K562 (cell line): ENCODE measurements at regions not wholly inside any gene's neighbourhood (a gene's known extent, or its start where the extent isn't known, plus 50 kb on each side); places are given as distances from the start of the nearest gene placed in this dataset.

Experiments
- ATAC-seq: fragments of 200-7000 bp; cut with Tn5 transposase; 3 replicates; pipeline ENCODE4 v1.9.1; 2020; ENCODE audit warnings: moderate library complexity
- BruUV-seq: library from RNA; stranded (reverse); fragments of 400-500 nt; replicated peaks from 2 replicates; lab custom pipeline; 2021; lab: Mats Ljungman, UMichigan
- CTCF ChIA-PET: fragments of 300-600 bp; formaldehyde crosslinking; extraction: SDS; loops from one replicate; lab custom pipeline; 2021; ENCODE audit warnings: low intra/inter-chr PET ratio; lab: Yijun Ruan, JAX
- POLR2A ChIA-PET: fragments of 300-600, 350-650 bp; sonication (Branson Sonifier 250); formaldehyde crosslinking; extraction: SDS; loops from one replicate; lab custom pipeline; 2021; ENCODE audit warnings: antibody characterized with exemption, inconsistent platforms; lab: Yijun Ruan, JAX
- DNase-seq, 4 experiments: peaks; one replicate each; pipeline versions ENCODE4 v3.0.0 to v3.0.0-alpha.2; 2011 to 2018; ENCODE audit warnings: low spot score in 3 of 4, mixed read lengths in 3 of 4; ENCODE audit errors: extremely low read depth in 1 of 4
- FAIRE-seq: peaks from 2 replicates; lab custom pipeline; 2011; peaks lifted over from hg19 to GRCh38; lab: Jason Lieb, UNC
- H2AFZ ChIP-seq: 2 replicates; pipeline ENCODE4 v1.6.0; 2011; ENCODE audit warnings: low read depth, low read length, control low read depth, inconsistent platforms
- H3K27ac ChIP-seq: fragments of 200-600 bp; 3 replicates; pipeline ENCODE4 v1.8.0; 2011; ENCODE audit warnings: low read depth, mild to moderate bottlenecking, control low read depth, inconsistent platforms, low read length, moderate library complexity, mixed read lengths; ENCODE audit errors: extremely low read depth
- H3K27me3 ChIP-seq, 2 experiments: fragments of 300-600 bp in 1 of 2; 2 replicates in 1 of 2; 3 replicates in 1 of 2; pipeline versions ENCODE4 v1.6.0 to v1.8.0; 2011; ENCODE audit warnings: inconsistent platforms in 2 of 2, low read length in 2 of 2, mild to moderate bottlenecking in 1 of 2, mixed read lengths in 1 of 2, moderate library complexity in 1 of 2; ENCODE audit not compliant: control insufficient read depth in 2 of 2, insufficient read depth in 2 of 2
- H3K36me3 ChIP-seq: fragments of 300-600 bp; 3 replicates; pipeline ENCODE4 v1.8.0; 2011; ENCODE audit warnings: mild to moderate bottlenecking, low read length, inconsistent platforms; ENCODE audit not compliant: control insufficient read depth, insufficient read depth
- H3K4me1 ChIP-seq, 2 experiments: fragments of 200-600 bp in 1 of 2; replicated peaks in 1 of 2; 2 replicates in 1 of 2; 3 replicates in 1 of 2; pipeline versions ENCODE4 v1.5.1 to v1.8.0; 2011; ENCODE audit warnings: inconsistent platforms in 2 of 2, low read length in 2 of 2, mild to moderate bottlenecking in 1 of 2, mixed read lengths in 1 of 2, moderate library complexity in 1 of 2; ENCODE audit not compliant: control insufficient read depth in 2 of 2, insufficient read depth in 2 of 2
- H3K4me2 ChIP-seq: 2 replicates; pipeline ENCODE4 v1.6.1; 2011; ENCODE audit warnings: low read length, control low read depth, inconsistent platforms, mixed read lengths; ENCODE audit not compliant: insufficient read depth
- H3K4me3 ChIP-seq: fragments of 200-600 bp; sonication (generic), shearing (Covaris generic); 2 replicates; pipeline ENCODE4 v1.5.1; 2016; ENCODE audit warnings: control low read depth, inconsistent platforms
- H3K79me2 ChIP-seq: fragments of 200-600 bp; 3 replicates; pipeline ENCODE4 v1.8.0; 2011; ENCODE audit warnings: low read length, inconsistent platforms; ENCODE audit not compliant: control insufficient read depth, insufficient read depth
- H3K9ac ChIP-seq, 2 experiments: 2 replicates each; pipeline versions ENCODE4 v1.6.0 to v1.6.1; 2011; ENCODE audit warnings: low read depth in 2 of 2, low read length in 2 of 2, control low read depth in 1 of 2, inconsistent platforms in 1 of 2, mild to moderate bottlenecking in 1 of 2, mixed read lengths in 1 of 2; ENCODE audit not compliant: insufficient read depth in 1 of 2
- H3K9me1 ChIP-seq: one replicate; pipeline ENCODE4 v1.6.0; 2011; ENCODE audit warnings: inconsistent platforms, mild to moderate bottlenecking, low read length, moderate library complexity; ENCODE audit not compliant: control insufficient read depth, insufficient read depth
- H3K9me3 ChIP-seq: replicated peaks from 2 replicates; pipeline ENCODE4 v1.5.1; 2011; ENCODE audit warnings: low read depth, low read length, inconsistent platforms; ENCODE audit not compliant: control insufficient read depth, insufficient read depth
- H4K20me1 ChIP-seq: replicated peaks from 2 replicates; pipeline ENCODE4 v1.6.1; 2011; ENCODE audit warnings: low read length, inconsistent platforms, mixed read lengths; ENCODE audit not compliant: control insufficient read depth, insufficient read depth
- ATF6 ChIP-seq: sonication (generic); formaldehyde crosslinking; IDR thresholded peaks from 2 replicates; pipeline ENCODE4 v1.4.0; 2020; ENCODE audit warnings: mild to moderate bottlenecking, missing genetic modification reagents
- CHD4 ChIP-seq: fragments of 200-600 bp; sonication (generic); IDR thresholded peaks from 3 replicates; pipeline ENCODE4 v1.6.1; 2012; ENCODE audit warnings: low read depth, mild to moderate bottlenecking, mixed read lengths, low read length, inconsistent platforms; ENCODE audit not compliant: insufficient read depth, insufficient replicate concordance, poor library complexity, severe bottlenecking
- CTCFL ChIP-seq: IDR thresholded peaks from 2 replicates; pipeline ENCODE4 v1.6.1; 2011; ENCODE audit warnings: borderline replicate concordance, low read depth, mild to moderate bottlenecking, moderate library complexity, low read length; ENCODE audit not compliant: insufficient read depth, poor library complexity, severe bottlenecking
- EP400 ChIP-seq: fragments of 450-650 bp; IDR thresholded peaks from 2 replicates; pipeline ENCODE4 v1.6.1; 2017; ENCODE audit warnings: antibody characterized with exemption, mild to moderate bottlenecking, moderate library complexity
- EZH2 ChIP-seq: IDR thresholded peaks from 2 replicates; pipeline ENCODE4 v1.6.1; 2012; ENCODE audit warnings: low read depth, mild to moderate bottlenecking, inconsistent platforms, low read length, borderline replicate concordance
- HDAC3 ChIP-seq: fragments of 450-650 bp; IDR thresholded peaks from 2 replicates; pipeline ENCODE4 v1.6.1; 2018; ENCODE audit warnings: borderline replicate concordance, mild to moderate bottlenecking, moderate library complexity; ENCODE audit not compliant: partially characterized antibody
- KDM1A ChIP-seq, 2 experiments: fragments of 450-650 bp; IDR thresholded peaks; 2 replicates each; pipeline ENCODE4 v1.6.1; 2016; ENCODE audit warnings: mild to moderate bottlenecking in 2 of 2
- NR2F6 ChIP-seq: fragments of 450-650 bp; formaldehyde crosslinking; IDR thresholded peaks from 2 replicates; pipeline ENCODE4 v1.4.0; 2020; ENCODE audit warnings: mild to moderate bottlenecking
- RAD51 ChIP-seq: fragments of 450-650 bp; IDR thresholded peaks from 2 replicates; pipeline ENCODE4 v1.7.1; 2016; ENCODE audit warnings: low read depth, mild to moderate bottlenecking, borderline replicate concordance
- RFX1 ChIP-seq: fragments of 450-650 bp; IDR thresholded peaks from 2 replicates; pipeline ENCODE4 v1.6.1; 2016; ENCODE audit warnings: mild to moderate bottlenecking, moderate library complexity
- RFX5 ChIP-seq: IDR thresholded peaks from 2 replicates; pipeline ENCODE4 v1.6.1; 2011; ENCODE audit warnings: low read depth, mild to moderate bottlenecking, improper control_type of control experiment, low read length
- RUNX1 ChIP-seq: sonication (generic); IDR thresholded peaks from 2 replicates; pipeline ENCODE4 v1.6.1; 2016; ENCODE audit warnings: antibody characterized with exemption, low read depth
- ZFP36 ChIP-seq: fragments of 150-350 bp; IDR thresholded peaks from 2 replicates; pipeline ENCODE4 v1.6.1; 2018; ENCODE audit warnings: low read length, low read depth; ENCODE audit not compliant: partially characterized antibody
- ZNF175 ChIP-seq: fragments of 200-800 bp; sonication (Bioruptor generic); IDR thresholded peaks from 2 replicates; pipeline ENCODE4 v1.6.1; 2016; ENCODE audit warnings: low read depth, mild to moderate bottlenecking, missing genetic modification characterization, missing compliant biosample characterization
- ZNF224 ChIP-seq: sonication (generic); formaldehyde crosslinking; IDR thresholded peaks from 2 replicates; pipeline ENCODE4 v1.8.0; 2022; ENCODE audit warnings: mild to moderate bottlenecking, missing genetic modification reagents
- ZNF232 ChIP-seq: sonication (generic); formaldehyde crosslinking; IDR thresholded peaks from 2 replicates; pipeline ENCODE4 v1.8.0; 2022; ENCODE audit warnings: mild to moderate bottlenecking, missing genetic modification reagents
- ZNF282 ChIP-seq: sonication (generic); formaldehyde crosslinking; IDR thresholded peaks from 2 replicates; pipeline ENCODE4 v1.8.1; 2023; ENCODE audit warnings: missing genetic modification reagents
- ZNF589 ChIP-seq: fragments of 200-800 bp; sonication (Bioruptor generic); IDR thresholded peaks from 2 replicates; pipeline ENCODE4 v1.6.1; 2016; ENCODE audit warnings: low read depth, missing genetic modification characterization, missing compliant biosample characterization
- WGBS: fragments of 100-300 bp; shearing (Covaris generic); methylation state at CpG from one replicate; pipeline ENCODE4 v1.1.6; 2016; ENCODE audit warnings: low coverage, mixed read lengths; ENCODE audit not compliant: insufficient coverage; ENCODE audit errors: missing lambda C conversion rate; 5-methylcytosine and 5-hydroxymethylcytosine counted together
- in situ Hi-C: fragments of 300-500 bp; cut with MboI; formaldehyde crosslinking; loops from 4 replicates; pipeline ENCODE4 v1.15.0; 2018; ENCODE audit warnings: inconsistent platforms, mixed read lengths
- intact Hi-C: fragments of 100-400 bp; cut with micrococcal nuclease; formaldehyde crosslinking; loops from 2 replicates; pipeline ENCODE4 v1.14.2; 2022

DNA sequence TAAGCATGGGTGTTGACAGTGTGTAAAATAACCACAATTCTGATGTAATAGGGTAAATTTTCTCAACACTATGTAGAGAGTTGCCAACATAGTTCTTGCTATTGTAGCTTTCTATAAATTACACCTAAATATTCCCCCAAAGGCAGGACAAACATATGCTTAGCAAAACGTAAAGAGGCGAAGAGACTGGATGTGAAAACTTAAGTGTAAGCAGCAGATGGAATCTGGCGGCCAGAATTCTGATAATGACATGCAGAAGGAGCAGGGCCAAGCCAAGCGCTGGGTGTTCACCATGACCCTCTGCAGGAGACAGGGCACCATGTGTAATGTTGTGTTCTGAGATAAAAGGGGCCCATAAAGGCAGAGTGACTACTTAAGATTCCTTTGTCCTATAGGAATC, 105.2 kb upstream of the ZNF521 start:
- no peak for FAIRE-seq
- TF ChIP-seq KDM1A (IDR thresholded peaks at IDR 0.05) (no peak), RAD51 (no peak), NR2F6 (CRISPR knock-in tag) (no peak), ZNF282 (no peak), CTCFL (no peak), ATF6 (no peak), ZFP36 (no peak), RFX1 (no peak), ZNF224 (no peak), EP400 (no peak), ZNF175 (CRISPR knock-in tag) (no peak), ZNF589 (CRISPR knock-in tag) (no peak), RUNX1 (no peak), RFX5 (no peak), EZH2 (no peak), ZNF232 (CRISPR knock-in tag) (no peak), CHD4 (no peak), HDAC3 (no peak)
- TF ChIP-seq, all 486 proteins: peak for 0
- H3K9me1 ChIP-seq: no peaks in the 10 kb centered on the region
- H4K20me1 ChIP-seq: no peaks in the 10 kb centered on the region
- H3K79me2 ChIP-seq: no peaks in the 10 kb centered on the region
- no peaks in the 10 kb centered on the region for H3K9me3 ChIP-seq
- H3K27me3 ChIP-seq: no peaks in the 10 kb centered on the region
- no peak overlapping the region for H3K27ac ChIP-seq
- no TSS peak for BruUV-seq
- H3K9ac ChIP-seq: no peak overlapping the region
- no peaks in the 10 kb centered on the region for H3K36me3 ChIP-seq
- POLR2A ChIA-PET: no interaction called here
- no peak overlapping the region for H2AFZ ChIP-seq
- WGBS: 3% methylated on average over 4 of the region's 4 CpGs
- intact Hi-C loops (no loop called here), in situ Hi-C loops (no loop called here)
- H3K4me1 ChIP-seq: no peaks in the 10 kb centered on the region
- H3K4me2 ChIP-seq: no peak overlapping the region
- ATAC-seq (no peak), DNase-seq (no peak)
- CTCF ChIA-PET: no interaction called here
- no peak overlapping the region for H3K4me3 ChIP-seq
